ENCODE measurements at regions not wholly inside any gene's neighbourhood (a gene's known extent, or its start where the extent isn't known, plus 50 kb on each side); places are given as distances from the start of the nearest gene placed in this dataset.
"Not testable (repeated sequence)": the region's sequence is repeated elsewhere in the genome, so short reads cannot be mapped to it uniquely, and the experiment has no call there.

DNA sequence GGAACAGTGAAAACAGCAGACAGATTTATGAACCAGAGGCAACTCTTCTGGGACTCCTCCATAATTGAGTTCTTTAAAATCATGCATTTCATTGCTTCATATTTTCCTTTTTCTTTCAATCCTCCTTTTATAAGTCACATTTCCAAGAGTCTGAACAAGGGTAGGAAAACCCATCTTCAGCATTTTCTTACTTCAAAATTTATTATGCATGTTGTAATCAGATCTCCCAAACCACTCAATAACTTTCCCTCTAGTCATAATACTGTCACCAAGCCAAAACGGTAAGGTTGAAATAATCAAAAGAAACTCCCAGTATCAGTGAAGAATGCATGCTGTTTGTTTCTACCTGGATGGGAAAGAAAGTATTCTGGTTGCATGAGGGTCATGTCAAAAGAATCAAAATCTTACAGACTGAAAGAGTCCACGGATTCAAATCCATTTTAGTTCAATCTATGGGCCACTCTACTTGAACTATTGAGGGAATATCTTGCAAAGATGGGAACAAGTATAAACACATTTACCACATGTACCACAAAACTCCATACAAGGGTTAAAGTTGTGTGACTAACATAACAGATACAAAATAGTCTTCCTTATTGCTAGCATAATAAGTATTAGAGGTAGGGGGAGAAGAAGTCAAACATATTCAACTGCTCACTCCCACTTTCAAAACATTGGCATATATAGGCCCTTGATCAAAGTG is 797.3 kb downstream of the MAT2B start:
- Histone ChIP-seq H3K36me3 (ENCODE audit: control insufficient read depth, low read depth, low read length) (no peaks in the 10 kb centered on the region), H3K9ac (ENCODE audit: low read length) (no peak overlapping the region), H3K9me3 (ENCODE audit: control insufficient read depth, low read depth, low read length) (no peaks in the 10 kb centered on the region), H3K4me1 (ENCODE audit: control insufficient read depth, low read depth, low read length) (no peaks in the 10 kb centered on the region), H3K27ac (ENCODE audit: low read length) (no peak overlapping the region), H3K27me3 (ENCODE audit: control insufficient read depth, insufficient read depth, low read length) (no peaks in the 10 kb centered on the region), H3K4me3 (ENCODE audit: low read length) (no peak overlapping the region)

DNA sequence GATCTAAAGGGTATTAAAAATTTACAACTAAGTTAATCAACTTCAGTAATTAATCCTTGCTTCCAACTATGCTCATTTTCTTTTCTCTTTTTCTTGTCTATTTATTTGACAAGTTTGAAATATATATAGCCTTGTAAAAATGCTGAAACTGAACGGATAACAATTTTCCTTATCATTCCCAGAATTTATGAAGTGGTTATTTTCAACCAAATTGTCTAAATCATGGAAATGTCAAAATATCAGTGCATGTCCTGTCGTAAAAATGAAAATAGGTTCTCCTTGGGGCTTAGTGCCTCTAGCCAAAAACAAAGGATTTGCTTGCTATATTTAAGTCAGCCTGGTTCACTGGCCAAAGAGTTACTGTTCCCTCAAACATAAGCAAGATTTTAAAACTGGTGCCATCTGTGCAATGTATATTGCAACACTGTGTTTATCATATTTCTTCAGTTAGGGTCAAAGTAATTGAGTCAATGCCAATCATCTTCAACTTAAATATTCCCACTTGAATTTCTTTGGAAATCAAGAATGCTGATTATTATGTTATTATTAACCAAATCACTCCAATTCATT is 798.3 kb downstream of the MAT2B start:
- H3K27me3 ChIP-seq (ENCODE audit: control insufficient read depth, insufficient read depth, low read length), result no peaks in the 10 kb centered on the region
- H3K27ac ChIP-seq (ENCODE audit: low read length), result no peak overlapping the region
- no peak overlapping the region for H3K4me3 ChIP-seq (ENCODE audit: low read length)
- no peaks in the 10 kb centered on the region for H3K4me1 ChIP-seq (ENCODE audit: control insufficient read depth, low read depth, low read length)
- H3K9ac ChIP-seq (ENCODE audit: low read length), result no peak overlapping the region
- no peaks in the 10 kb centered on the region for H3K9me3 ChIP-seq (ENCODE audit: control insufficient read depth, low read depth, low read length)
- no peaks in the 10 kb centered on the region for H3K36me3 ChIP-seq (ENCODE audit: control insufficient read depth, low read depth, low read length)

DNA sequence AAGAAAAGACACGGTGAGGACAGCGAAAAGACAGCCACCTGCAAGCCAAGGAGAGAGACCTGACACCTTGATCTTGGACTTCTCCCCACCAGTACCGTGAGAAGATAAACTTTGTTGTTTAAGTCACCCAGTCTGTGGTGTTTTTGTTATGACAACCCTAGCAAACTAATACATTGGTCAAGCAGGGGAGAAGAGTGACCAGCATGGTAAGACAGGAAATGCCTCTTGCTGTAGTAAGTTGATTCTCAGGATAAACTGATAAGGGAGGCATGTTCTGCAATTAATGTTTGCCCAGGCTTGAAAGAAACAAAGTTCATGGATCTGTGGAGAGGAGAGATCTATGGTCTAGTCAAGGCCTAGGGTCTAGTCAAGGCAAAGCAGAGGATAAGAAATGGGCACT is 801.2 kb downstream of the MAT2B start:
- Histone ChIP-seq H3K4me3 (ENCODE audit: low read length) (no peak overlapping the region), H3K36me3 (ENCODE audit: control insufficient read depth, low read depth, low read length) (no peaks in the 10 kb centered on the region), H3K27me3 (ENCODE audit: control insufficient read depth, insufficient read depth, low read length) (no peaks in the 10 kb centered on the region), H3K9me3 (ENCODE audit: control insufficient read depth, low read depth, low read length) (no peaks in the 10 kb centered on the region), H3K27ac (ENCODE audit: low read length) (no peak overlapping the region), H3K4me1 (ENCODE audit: control insufficient read depth, low read depth, low read length) (no peaks in the 10 kb centered on the region), H3K9ac (ENCODE audit: low read length) (no peak overlapping the region)

DNA sequence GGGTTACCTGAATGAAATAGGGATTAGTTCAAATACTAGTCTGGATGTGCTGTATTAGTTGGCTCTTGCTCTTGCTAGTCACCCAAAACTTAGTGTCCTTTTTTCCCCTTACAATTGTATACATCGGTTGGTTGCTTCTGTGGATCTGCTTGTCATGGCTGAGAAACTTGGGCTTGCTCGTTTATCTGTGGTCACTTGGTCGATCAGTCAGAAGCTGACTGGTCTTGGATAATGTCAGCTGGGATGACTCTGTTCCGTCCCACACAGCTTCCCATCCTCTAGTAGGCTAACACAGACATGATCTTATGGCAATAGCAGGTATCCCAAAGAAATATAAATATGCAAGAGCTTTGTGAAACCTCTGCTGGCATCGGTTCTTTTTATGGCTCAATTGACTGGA is 807.4 kb downstream of the MAT2B start:
- H3K4me3 ChIP-seq (ENCODE audit: low read length), result no peak overlapping the region
- no peak overlapping the region for H3K9ac ChIP-seq (ENCODE audit: low read length)
- no peak overlapping the region for H3K27ac ChIP-seq (ENCODE audit: low read length)
- no peaks in the 10 kb centered on the region for H3K9me3 ChIP-seq (ENCODE audit: control insufficient read depth, low read depth, low read length)
- no peaks in the 10 kb centered on the region for H3K27me3 ChIP-seq (ENCODE audit: control insufficient read depth, insufficient read depth, low read length)
- H3K36me3 ChIP-seq (ENCODE audit: control insufficient read depth, low read depth, low read length), result no peaks in the 10 kb centered on the region
- no peaks in the 10 kb centered on the region for H3K4me1 ChIP-seq (ENCODE audit: control insufficient read depth, low read depth, low read length)

DNA sequence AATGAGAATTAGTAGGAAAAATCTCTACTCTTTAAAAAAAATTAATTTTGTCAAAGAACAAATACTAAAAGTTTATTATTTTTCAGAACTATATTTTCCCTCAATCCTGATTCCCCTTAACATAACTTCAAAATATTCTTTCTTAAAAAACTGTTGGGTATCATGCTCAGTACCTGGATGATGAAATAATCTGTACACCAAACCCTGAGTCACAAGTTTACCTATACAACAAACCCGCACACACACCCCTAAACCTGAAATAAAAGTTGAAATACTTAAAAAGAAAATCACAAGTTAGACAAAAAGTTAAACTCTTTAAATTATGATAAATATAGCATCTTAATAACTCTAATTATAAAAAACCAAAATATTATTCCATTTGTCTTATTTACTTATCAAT is 812.3 kb downstream of the MAT2B start:
- no peaks in the 10 kb centered on the region for H3K4me1 ChIP-seq (ENCODE audit: control insufficient read depth, low read depth, low read length)
- H3K27ac ChIP-seq (ENCODE audit: low read length), result no peak overlapping the region
- H3K9me3 ChIP-seq (ENCODE audit: control insufficient read depth, low read depth, low read length), result no peaks in the 10 kb centered on the region
- no peak overlapping the region for H3K4me3 ChIP-seq (ENCODE audit: low read length)
- H3K36me3 ChIP-seq (ENCODE audit: control insufficient read depth, low read depth, low read length), result no peaks in the 10 kb centered on the region
- no peaks in the 10 kb centered on the region for H3K27me3 ChIP-seq (ENCODE audit: control insufficient read depth, insufficient read depth, low read length)
- no peak overlapping the region for H3K9ac ChIP-seq (ENCODE audit: low read length)

DNA sequence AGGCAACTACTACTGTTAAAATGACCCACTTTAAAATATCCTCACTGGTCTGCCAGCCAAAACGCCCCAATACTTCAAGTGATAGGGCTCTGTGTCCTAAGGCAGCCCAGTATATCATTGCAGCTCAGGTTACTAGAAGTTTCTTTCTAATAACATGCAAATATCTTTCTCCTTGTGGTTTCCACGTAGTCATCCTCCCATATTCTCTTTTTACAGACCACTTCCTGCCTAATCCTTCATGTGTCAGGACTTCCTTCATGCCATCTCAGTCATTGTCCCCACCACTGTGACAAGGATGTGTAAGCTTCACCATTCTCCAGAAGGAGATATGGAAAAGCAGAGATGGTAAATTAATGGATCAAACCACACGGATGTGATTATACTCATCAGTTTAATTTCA is 813.7 kb downstream of the MAT2B start:
- H3K27ac ChIP-seq (ENCODE audit: low read length), result no peak overlapping the region
- no peak overlapping the region for H3K9ac ChIP-seq (ENCODE audit: low read length)
- no peaks in the 10 kb centered on the region for H3K36me3 ChIP-seq (ENCODE audit: control insufficient read depth, low read depth, low read length)
- no peaks in the 10 kb centered on the region for H3K27me3 ChIP-seq (ENCODE audit: control insufficient read depth, insufficient read depth, low read length)
- H3K4me1 ChIP-seq (ENCODE audit: control insufficient read depth, low read depth, low read length), result no peaks in the 10 kb centered on the region
- no peak overlapping the region for H3K4me3 ChIP-seq (ENCODE audit: low read length)
- no peaks in the 10 kb centered on the region for H3K9me3 ChIP-seq (ENCODE audit: control insufficient read depth, low read depth, low read length)

DNA sequence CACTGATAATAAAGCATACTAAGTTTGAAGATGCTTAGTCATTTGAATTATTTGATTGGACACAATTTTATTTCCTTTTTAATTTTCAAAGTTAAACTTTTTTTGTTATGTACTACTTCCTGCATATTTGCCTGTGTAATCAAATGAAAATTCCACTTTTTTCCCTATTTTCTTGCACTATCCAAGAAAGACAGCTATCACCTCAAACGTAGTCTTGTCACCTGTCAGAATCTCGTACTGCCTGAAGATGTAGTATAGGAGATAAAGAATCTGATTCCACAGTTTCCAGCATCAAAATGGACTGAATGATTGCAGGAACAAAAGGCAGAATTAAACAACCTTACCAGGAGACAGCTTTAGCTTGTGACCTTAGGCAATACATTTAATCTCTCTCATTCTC is 818.8 kb downstream of the MAT2B start:
- Histone ChIP-seq H3K9me3 (ENCODE audit: control insufficient read depth, low read depth, low read length) (peaks cover 6% of the 10 kb centered on the region), H3K36me3 (ENCODE audit: control insufficient read depth, low read depth, low read length) (no peaks in the 10 kb centered on the region), H3K27ac (ENCODE audit: low read length) (no peak overlapping the region), H3K9ac (ENCODE audit: low read length) (no peak overlapping the region), H3K4me3 (ENCODE audit: low read length) (no peak overlapping the region), H3K4me1 (ENCODE audit: control insufficient read depth, low read depth, low read length) (no peaks in the 10 kb centered on the region), H3K27me3 (ENCODE audit: control insufficient read depth, insufficient read depth, low read length) (no peaks in the 10 kb centered on the region)

DNA sequence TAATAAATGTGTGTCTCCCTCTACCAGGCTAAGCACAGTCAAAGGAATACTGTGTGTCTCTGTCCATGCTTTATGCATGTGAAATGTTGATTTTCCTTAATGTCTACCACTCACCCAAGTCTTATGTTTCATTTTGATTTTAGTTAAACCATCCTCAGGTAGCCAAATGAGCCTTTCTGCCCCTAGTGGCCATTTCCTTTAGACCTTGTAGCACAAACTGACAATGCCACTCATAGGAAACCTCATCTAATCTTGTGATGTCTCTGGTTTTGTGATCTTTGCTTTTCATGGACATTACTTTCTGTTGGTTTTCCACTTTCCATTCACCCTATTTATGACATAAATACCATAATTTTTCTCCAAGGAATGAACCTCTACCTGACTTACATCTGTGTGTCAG is 820.8 kb downstream of the MAT2B start:
- no peaks in the 10 kb centered on the region for H3K36me3 ChIP-seq (ENCODE audit: control insufficient read depth, low read depth, low read length)
- no peak overlapping the region for H3K9ac ChIP-seq (ENCODE audit: low read length)
- H3K4me3 ChIP-seq (ENCODE audit: low read length), result no peak overlapping the region
- peaks cover 6% of the 10 kb centered on the region for H3K9me3 ChIP-seq (ENCODE audit: control insufficient read depth, low read depth, low read length)
- H3K4me1 ChIP-seq (ENCODE audit: control insufficient read depth, low read depth, low read length), result no peaks in the 10 kb centered on the region
- H3K27me3 ChIP-seq (ENCODE audit: control insufficient read depth, insufficient read depth, low read length), result no peaks in the 10 kb centered on the region
- no peak overlapping the region for H3K27ac ChIP-seq (ENCODE audit: low read length)

DNA sequence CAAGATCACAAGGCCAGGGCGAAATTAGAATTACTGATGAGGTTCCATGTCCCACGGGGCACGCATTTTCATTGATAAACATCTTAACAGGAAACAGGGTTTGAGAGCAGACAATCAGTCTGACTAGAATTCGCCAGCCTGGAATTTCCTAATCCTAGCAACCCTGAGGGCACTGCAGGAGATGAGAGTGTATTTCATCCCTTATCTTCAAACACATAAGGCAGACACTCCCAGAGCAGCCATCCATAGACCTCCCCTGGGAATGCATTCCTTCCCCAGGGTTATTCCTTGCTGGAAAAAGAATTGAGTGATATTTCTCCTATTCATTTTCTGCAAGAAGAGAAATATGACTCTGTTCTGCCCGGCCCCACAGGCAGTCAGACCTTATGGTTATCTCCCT is 821.7 kb downstream of the MAT2B start:
- not testable (repeated sequence) for H3K27ac ChIP-seq (ENCODE audit: low read length); H3K36me3 ChIP-seq (ENCODE audit: control insufficient read depth, low read depth, low read length); H3K27me3 ChIP-seq (ENCODE audit: control insufficient read depth, insufficient read depth, low read length); H3K4me1 ChIP-seq (ENCODE audit: control insufficient read depth, low read depth, low read length); H3K4me3 ChIP-seq (ENCODE audit: low read length); H3K9ac ChIP-seq (ENCODE audit: low read length); H3K9me3 ChIP-seq (ENCODE audit: control insufficient read depth, low read depth, low read length)

DNA sequence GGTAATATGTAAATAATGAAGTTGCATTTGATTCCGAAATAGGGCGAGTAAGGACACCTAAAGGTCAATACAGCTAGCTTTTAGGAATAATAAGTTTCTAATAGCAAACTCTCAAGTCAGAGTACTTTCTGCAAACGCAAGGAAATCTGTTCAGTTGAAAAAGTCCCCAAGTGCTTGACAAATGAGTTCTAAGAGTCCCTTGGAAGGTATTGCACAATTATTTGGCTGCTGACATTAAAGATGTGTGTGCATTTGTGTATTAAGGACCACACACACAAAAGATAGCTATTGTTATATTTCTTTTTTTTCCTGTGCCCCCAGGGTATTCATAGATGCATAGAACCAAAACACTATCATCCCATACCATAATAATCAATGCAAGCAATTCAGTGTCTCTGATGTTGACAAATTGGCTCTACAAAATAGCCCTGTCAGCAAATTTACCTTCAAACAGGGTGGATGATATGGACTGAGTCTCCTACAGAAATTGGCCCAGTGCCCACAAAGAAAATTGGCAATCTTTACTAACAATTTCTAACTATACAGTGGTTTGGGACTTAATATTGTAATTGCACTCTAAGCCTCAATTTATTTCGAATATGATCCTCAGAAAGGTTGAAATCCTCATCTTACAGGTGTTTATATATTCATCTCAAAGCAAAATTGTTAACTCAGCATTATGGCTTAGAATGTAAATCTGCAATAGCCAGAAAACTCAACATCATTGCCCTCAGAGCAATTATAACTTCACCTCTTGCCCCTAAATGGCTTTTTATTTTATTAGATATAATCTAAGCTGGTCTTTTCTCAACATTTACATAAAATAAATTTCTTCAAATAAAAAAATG is 827.2 kb downstream of the MAT2B start:
- Histone ChIP-seq H3K9me3 (ENCODE audit: control insufficient read depth, low read depth, low read length) (no peaks in the 10 kb centered on the region), H3K4me3 (ENCODE audit: low read length) (no peak overlapping the region), H3K9ac (ENCODE audit: low read length) (no peak overlapping the region), H3K36me3 (ENCODE audit: control insufficient read depth, low read depth, low read length) (no peaks in the 10 kb centered on the region), H3K4me1 (ENCODE audit: control insufficient read depth, low read depth, low read length) (no peaks in the 10 kb centered on the region), H3K27ac (ENCODE audit: low read length) (no peak overlapping the region), H3K27me3 (ENCODE audit: control insufficient read depth, insufficient read depth, low read length) (no peaks in the 10 kb centered on the region)

DNA sequence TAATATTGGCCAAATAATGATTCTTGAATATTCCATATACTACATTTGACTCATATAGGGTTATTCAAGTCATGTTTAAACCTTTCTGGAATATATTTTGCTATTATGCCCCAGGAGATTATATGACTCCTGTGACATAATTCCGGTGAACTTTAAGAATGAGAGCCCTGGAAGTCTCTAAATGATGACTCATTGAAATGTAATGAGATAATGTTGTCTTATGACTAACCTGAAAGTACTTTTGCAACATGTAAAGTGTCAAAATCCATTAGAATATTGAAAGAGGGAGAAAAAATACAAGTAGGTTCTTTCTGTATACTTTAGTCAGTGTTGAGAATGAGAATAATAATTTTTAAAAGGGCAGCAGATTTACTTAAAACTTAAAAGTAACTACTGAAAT is 830.4 kb downstream of the MAT2B start:
- Histone ChIP-seq H3K9me3 (ENCODE audit: control insufficient read depth, low read depth, low read length) (no peaks in the 10 kb centered on the region), H3K27me3 (ENCODE audit: control insufficient read depth, insufficient read depth, low read length) (no peaks in the 10 kb centered on the region), H3K36me3 (ENCODE audit: control insufficient read depth, low read depth, low read length) (no peaks in the 10 kb centered on the region), H3K4me1 (ENCODE audit: control insufficient read depth, low read depth, low read length) (no peaks in the 10 kb centered on the region), H3K27ac (ENCODE audit: low read length) (no peak overlapping the region), H3K9ac (ENCODE audit: low read length) (no peak overlapping the region), H3K4me3 (ENCODE audit: low read length) (no peak overlapping the region)

DNA sequence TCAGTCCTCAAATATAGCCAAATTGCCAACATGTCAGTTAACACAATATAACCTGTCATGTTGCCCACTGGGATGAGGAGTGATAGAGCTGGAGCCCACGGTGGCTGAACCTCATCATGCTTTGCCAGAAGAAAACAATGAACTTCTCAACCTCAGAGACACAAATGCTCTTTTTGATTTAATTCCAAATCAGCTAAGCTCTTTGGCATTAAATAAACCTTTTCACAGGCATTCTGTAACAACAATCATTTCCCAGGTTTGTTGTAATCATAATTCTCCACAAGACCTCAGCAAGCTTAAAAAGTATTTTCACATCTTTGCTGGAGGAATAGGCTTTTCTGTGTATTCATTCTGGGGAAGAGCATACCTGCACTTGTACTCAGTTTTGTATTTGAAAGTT is 830.9 kb downstream of the MAT2B start:
- no peaks in the 10 kb centered on the region for H3K36me3 ChIP-seq (ENCODE audit: control insufficient read depth, low read depth, low read length)
- no peak overlapping the region for H3K9ac ChIP-seq (ENCODE audit: low read length)
- no peaks in the 10 kb centered on the region for H3K4me1 ChIP-seq (ENCODE audit: control insufficient read depth, low read depth, low read length)
- no peaks in the 10 kb centered on the region for H3K27me3 ChIP-seq (ENCODE audit: control insufficient read depth, insufficient read depth, low read length)
- no peaks in the 10 kb centered on the region for H3K9me3 ChIP-seq (ENCODE audit: control insufficient read depth, low read depth, low read length)
- H3K4me3 ChIP-seq (ENCODE audit: low read length), result no peak overlapping the region
- H3K27ac ChIP-seq (ENCODE audit: low read length), result no peak overlapping the region
